NCI-H345 treated with DMSO at 0.1 percent for 48 hours (cell line): ENCODE measurements at regions not wholly inside any gene's neighbourhood (a gene's known extent, or its start where the extent isn't known, plus 50 kb on each side); places are given as distances from the start of the nearest gene placed in this dataset.

Experiments
- DNase-seq: peaks from one replicate; lab custom pipeline; 2025; ENCODE audit not compliant: unreplicated experiment; lab: John Stamatoyannopoulos, UW

DNA sequence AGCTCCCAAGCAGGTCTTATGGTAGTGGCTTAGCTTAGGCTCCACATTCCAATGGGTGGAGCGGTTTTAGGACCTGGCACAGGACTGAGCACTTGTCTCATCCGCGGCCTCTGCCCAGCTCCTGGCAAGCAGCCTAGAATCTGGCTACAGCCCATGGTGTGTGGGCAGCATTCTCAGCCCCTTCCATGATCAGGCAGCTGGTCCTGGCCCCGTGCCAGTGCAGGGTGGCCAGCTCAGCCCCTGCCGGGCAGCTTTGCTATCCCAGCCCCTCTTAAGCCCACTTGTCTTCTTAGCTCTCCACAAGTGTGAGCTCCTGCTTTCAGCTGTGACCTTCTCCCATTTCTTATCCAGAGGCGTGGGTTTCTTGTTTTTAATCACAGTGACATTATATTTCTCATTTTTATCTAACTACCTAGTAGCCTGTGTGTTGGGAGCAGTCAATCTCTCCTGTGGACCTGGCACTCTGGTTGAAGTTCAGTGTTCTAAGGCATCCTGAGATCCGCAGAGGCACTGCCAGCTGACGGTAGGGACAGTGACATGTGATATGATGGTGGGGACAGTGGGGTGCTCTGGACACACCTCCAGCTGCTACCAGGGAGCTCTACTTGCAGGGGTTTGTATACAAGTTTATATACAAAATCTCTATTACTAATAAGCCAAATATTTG is 84.5 kb upstream of the PRNP start:
- DNase-seq = peak; percentile 18

DNA sequence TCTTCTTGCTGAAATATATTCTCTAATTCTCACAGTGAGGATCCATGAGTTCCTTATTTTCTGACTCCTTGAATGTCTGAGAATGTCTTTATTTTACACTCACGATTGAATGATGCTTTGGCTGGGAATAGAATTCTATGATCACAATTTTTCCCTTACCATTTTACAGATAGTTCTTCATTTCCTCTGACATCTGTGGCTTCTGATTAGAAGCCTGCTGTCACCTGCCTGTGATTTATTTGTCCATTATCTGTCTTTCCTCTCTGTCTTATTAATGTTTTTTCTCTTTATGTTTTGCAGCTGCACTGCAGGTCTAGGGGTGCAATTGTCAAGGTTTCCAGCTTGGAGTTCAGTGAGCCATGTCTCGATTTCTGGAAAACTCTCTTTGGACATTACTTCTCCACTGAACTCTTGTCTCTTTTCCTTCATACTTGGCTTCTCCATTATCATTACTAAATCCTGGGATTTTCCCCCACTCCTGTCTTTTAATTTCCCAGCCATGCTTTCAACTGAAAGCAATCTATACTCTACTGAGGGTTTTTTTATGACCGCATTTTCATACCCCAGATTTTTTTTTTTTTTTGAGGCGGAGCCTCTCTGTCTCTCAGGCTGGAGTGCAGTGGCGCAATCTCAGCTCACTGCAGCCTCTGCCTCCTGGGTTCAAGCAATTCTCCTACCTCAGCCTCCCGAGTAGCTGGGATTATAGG is 85.8 kb upstream of the PRNP start:
- DNase-seq = no peak

DNA sequence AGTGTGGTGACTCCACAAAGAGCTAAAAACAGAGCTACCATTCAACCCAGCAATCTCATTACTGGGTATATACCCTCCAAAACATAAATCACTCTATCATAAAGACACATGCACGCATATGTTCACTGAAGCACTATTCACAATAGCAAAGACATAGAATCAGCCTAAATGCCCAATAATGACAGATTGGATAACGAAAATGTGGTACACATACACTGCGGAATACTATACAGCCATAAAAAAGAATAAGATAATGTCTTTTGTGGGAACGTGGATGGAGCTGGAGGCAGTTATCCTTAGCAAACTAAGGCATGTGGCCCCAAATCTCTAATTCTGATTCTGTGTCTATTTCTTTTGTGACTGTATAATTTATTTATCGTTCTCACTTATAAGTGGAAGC is 89.0 kb upstream of the PRNP start:
- DNase-seq = no peak

DNA sequence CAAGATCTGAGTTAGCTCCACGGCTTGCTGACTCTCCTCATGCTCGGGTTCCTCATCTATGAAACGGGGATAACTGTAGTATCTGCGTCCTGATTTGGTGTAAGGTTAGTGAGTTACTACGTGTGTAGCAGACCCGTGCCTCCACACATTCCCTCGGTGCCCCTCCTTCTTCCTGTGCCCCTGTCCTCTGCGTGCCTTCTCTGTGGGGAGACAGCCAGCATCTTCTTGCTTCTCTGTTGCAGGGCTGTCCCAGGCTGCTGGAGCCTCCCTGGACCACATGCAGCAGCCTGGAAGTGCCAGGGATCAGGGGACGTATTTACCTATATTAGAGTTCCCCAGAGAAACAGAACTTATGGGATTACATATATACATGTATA is 93.1 kb upstream of the PRNP start:
- DNase-seq = no peak

DNA sequence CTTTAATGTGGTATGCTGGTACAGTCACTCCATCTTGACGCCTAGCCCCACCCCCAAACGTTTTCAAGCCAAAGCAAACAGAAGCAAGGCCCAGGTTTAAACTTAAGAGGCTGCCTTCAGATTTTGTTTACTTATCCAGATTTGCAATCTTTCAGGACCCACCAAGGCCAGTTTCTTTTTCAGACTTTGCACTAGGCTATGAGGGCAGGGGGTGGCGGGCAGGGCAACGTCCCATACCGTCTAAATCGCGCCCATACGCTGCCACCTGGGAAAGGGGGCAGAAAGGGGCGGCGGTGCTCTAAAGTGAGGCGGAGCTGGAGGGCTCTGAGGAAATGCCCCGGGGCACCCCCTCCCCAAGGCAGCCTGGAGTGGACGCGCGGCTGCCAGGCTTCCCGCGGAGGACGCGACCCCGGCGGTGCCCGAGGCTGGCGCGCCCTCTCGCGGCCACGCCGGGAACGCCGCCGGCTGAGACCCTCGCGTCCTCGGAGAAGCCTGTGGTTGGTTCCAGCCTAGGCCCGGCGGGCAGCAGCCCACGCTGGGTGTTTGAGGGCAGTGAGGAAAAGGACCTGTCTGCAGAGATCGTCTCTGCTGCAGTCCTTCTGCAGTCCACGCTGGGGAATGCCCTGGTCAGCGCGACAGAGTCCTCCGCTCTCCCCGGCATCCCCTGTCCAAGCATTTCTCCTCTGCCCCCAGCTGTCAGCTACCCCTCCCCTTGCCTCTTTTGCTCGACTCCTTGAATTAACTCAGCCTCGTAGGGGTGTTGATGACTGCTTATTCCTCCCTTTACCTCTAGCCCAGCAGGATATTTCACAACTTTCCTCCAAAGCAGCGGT is 93.7 kb upstream of the PRNP start:
- DNase-seq = peak; percentile 46

DNA sequence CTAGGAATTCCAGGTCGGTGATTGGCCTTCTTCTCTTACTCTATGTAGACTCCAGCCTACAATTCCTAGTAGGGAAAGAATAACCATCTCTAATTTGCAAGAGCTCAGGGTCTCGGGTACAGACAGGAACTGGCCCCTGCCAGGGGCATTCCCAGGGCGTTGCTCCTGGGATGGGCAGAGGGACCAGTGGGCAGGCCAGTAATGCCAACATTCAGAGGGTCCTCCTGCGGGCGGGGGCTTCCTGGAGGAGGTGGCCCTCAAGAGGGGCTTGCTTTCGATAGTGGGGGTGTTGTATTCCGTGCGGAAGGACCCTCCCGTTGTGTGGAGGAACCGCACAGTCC is 94.3 kb upstream of the PRNP start:
- DNase-seq = no peak

DNA sequence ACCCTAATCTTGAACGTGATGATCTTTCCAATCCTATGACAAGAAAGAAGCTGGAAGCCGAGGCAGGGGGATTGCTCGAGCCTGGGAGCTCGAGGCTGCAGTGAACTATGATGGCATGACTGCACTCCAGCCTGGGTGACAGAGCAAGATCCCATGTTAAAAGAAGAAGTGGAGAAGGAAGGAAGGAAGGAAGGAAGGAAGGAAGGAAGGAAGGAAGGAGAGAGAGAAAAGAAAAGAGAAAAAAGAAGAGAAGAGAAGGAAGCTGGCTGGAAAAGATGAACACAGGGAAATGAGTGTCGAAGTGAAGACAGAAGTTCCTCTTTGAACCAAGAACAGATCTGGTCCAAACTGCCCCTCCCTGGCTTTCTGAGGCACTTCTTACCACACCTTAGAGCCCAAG is 100.5 kb upstream of the PRNP start:
- no peak for DNase-seq

DNA sequence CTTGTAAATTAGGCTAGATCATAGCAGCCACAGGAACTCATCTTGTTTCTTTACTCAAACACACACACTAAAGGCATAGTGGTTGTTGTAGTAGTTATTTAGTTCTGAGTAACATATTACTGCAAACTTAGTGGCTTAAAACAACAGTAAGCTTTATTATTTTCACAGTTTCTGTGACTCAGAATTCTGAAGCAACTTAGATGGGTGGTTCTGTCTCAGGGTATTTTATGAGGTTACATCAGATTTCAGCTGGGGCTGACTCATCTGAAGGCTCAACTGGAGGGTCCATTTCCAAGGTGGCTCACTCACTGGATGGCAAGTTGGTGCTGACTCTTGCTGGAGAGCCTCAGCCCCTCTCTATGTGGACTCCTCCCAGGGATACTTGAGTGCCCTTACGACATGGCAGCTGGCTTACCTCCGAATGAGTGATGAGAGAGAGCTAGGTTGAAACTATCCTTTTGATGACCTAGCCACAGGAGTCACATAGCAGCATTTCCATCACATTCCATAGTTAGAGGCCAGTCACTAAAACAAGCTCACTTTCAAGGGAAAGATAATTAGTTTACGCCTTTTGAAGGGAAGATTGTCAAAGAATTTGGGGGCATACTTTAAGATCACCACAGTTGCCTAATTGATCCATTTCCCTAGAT is 101.0 kb upstream of the PRNP start:
- no peak for DNase-seq

DNA sequence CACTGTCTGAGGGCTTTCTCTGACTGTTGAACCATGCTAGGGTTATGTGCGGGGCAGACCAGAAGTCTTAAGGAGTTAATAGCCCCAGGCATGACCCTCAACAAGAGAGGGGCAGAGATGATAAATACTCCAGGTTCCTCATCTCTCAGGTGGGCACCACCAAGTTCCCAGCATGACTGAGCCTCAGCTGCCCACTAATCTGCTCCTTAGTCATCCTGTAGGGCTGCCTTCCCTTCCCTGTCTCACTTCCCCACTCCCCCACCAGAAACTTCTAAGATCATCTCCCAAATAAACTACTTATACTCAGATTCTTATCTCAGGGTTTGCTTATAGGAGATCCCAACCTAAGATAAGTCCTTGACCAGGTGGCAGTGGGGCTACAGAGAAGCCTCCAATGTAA is 101.7 kb upstream of the PRNP start:
- no peak for DNase-seq

DNA sequence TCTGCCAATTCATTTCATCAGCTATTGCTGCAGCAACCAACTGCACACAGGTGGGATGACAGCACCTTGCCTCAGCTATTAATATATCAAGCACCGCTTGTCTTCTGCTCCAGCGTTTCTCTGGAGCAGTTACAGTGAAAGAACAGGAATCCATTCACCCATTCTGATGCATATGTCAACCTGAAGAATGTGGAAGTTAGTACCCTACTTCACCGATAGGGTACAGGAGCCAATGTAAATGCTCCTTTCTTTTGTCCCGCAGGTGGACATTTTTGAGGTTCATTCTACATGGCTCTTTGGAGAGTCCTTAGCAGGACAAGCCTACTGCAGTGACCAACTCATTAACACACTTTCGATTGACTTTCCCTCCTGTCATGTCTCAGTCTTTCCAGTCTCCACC is 104.4 kb upstream of the PRNP start:
- DNase-seq = no peak

DNA sequence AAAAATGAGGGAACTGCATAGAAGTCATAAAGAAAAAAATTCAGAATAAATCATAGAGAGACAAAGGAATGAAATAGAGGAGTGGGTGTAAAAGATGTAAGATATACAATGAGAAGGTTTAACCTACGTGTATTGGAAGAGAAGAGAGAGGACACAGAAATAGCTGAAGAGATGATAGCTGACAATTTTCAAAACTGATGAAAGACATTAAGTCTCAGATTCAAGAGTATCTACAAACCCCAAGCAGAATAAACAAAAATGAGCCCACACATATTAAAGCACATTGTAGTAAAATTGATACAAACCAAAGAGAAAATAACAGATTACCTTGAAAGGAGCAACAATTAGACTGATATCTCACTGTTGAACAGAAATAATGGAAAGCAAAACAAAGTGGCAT is 107.9 kb upstream of the PRNP start:
- DNase-seq = no peak

DNA sequence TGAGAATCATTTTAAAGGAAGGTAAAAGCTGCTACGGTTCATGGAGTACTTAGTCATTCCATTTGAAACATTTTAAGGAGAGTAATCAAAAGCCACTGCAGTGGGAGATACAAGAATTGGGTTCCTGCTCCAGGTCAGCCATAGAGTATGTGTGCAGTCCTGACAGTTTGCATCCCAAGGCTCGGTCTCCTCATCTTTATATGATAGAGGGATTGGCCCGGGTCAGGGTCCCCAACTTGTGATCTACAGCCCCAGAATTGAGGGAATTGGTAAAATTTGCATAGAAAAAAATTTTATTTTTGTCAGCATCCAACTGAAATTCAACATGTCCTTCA is 111.9 kb upstream of the PRNP start:
- no peak for DNase-seq

DNA sequence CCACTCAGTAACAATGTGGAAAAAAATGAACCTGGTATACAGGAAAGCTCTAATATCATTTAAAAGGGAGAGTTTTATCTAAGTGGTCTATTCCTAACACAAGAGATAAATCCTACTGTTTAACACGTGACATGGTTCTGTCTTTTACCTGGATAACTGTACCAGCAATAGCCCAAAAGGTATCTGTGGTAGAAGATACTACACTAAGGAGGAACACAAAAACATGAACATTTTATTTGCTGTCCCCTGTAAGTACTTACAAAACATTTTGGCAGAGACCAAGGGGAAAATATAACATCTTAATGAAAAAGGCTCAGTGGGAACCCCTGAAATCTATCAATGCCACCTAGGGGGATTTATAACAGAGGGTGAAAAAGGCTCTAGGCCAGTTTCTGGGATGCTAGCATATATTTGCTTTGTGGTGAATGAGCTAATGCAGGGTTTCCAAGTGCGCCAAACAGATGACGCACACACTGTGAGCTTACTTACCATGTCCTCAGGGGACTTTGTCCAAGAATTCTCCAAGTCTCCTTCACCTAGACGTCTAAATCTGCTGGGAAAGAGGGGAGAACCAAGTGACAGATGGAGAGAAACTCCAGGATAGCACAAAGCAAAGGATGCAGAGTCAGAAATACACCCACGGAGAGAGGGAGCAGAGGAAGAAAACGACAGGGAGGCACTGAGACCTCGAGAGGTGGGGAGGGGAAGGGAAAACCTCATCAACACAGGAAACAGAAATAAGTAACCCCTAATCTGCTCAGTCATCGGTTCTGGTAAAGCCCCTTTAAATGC is 112.5 kb upstream of the PRNP start:
- no peak for DNase-seq

DNA sequence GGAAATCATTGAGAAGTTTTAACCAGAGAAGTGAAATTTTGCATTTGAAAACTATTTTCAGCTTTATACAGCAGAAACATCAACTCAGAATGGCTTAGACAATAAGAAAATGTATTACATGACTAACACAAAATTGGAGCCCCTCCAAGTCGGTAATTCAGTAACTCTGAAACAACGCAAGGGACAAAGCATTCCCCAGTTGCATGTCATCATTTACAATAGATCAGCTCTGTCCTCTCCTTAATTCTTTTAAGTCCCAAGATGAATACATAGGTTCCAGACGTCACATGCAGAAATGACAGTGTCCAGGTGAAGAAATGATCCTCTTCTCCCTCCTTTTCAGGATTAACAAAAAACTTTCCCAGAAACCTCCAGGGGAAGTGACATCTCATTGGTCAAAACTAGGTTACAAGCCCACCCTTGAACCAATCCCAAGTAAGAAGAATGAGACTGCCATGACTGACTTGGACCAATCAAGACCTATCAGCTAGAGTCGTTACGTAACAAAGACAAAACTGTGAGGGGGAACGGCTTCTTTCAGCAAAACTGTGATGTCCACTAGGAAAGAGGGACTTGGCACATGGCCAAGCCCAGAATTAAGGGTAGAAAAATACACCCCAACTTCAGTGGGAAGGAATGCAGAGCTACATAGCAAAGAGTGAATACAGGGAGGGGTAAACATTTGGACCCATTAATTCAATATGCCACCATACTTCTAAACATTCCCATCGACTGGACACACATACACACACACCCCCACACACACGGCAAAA is 114.3 kb upstream of the PRNP start:
- DNase-seq = no peak

DNA sequence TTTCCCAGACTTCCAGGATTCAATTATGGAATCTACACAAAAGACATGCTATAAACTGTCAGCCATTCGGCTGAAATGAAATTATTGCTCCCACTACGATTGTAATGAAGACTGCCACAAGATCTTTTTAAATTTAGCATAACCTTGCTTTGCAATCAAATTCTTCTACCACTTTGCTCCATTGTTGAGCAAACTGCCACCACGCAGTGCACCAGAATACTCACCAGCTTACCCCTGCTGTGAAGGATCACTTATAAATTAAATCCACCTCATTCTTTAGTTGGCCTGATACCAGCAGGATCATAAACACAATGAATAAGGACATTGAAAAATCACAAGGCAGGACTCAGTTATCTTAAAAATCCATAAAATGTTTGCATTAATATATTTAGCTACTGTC is 116.4 kb upstream of the PRNP start:
- DNase-seq = no peak

DNA sequence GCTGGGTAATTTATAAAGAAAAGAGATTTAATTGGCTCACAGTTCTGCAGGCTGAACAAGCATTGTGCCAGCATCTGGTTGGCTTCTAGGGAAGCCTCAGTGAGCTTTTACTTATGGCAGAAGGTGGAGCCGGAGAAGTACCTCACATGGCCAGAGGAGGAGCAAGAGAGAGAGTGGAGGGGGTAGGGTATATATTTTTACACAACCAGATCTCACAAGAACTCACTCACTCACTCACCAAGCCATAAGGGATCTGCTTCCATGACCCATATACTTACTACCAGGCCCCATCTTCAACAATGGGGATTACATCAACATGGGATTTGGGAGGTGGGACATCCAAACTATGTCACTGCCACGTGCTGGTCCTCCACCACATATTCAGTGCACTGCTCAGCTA is 117.2 kb upstream of the PRNP start:
- DNase-seq = no peak

DNA sequence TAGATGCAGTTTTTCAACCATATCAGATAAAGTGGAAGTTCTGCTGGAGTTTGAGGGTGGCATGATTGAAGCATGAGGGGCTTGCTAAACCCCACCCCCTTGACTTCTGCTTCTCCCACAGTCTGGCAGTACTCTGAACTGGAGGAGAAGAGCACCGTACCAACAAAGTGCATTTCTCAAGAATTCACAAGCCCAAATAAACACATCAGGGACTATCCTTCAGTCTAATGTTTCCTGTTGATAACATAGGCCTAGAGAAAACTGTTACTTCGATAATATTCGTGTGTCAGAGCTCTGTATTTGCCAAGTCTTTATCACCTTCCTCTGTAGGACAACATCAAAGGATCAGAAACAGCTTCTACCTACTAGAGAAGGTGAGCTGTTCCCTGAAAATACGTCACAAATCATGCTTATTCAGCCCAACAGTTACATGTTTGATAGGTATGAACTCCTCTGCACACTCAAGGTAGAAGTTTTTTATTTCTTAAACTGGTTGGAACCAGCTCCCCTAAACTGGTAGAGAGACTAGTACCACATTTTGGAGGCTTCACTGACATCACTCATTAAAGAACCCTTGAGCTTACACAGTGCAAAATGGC is 117.8 kb upstream of the PRNP start:
- no peak for DNase-seq

DNA sequence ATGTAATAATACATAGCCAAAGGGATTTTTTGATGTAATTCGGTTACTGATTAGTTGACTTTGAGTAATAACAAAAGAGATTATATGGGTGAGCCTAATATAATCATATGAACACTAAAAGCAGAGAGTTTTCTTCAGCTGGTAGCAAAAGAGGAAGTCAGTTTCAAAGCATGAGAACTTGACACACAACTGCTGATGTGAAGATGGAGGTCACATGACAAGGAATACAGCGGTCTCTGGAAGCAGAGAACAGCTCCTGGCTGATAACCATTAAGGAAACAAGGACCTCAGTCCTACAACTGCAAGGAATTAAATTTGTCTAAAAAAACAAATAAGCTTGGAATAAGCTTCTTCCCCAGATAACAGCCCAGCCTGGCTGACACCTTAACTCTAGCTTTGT is 119.1 kb upstream of the PRNP start:
- DNase-seq = no peak

DNA sequence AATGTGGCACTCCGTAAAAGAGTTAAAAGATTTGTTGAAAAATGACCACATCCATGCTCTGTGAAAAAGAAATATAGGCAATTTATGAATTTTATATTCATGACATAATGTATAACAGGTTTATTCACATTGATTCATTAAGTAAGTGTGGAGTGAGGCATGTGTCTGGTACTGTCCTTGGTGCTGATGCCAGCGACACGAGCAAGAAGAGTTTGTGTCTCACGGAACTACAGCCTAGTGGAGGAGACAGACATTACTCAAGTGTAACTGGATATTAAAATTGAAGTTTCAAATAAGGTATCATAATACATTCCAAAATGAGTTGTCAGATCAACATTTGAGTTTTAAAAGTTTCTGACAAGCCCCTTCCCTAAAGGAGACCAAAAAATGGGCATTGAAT is 122.7 kb upstream of the PRNP start:
- no peak for DNase-seq

DNA sequence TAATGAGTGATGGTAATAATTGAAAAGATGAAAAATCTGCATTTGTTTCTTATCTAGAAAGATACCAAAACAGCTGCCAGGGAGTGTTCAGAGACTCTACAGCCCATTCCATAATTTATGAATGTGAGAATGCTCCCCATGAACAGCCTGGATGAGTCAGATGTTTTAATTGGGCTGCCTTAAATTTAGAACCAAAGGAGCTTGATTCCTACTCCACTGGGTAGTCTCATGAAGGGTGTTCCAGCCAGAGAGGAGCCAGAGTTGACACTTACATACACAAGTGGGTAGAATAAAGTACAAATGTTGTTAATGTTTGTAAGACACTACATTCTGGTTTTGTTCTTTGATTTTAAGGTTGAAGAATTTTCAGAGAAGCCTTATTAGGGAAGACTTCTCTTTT is 123.2 kb upstream of the PRNP start:
- no peak for DNase-seq
